Spleen (tissue), 7 donors: ENCODE measurements at regions not wholly inside any gene's neighbourhood (a gene's known extent, or its start where the extent isn't known, plus 50 kb on each side); places are given as distances from the start of the nearest gene placed in this dataset.

Experiments used
- CTCF ChIP-seq, 11 experiments: fragments of 200-600 bp in 7 of 11; fragments of 450-650 bp in 4 of 11; sonication (generic) in 4 of 11; IDR thresholded peaks in 8 of 11; conservative IDR thresholded peaks in 3 of 11; 1 replicate in 7 of 11; 2 replicates in 4 of 11; pipeline versions ENCODE4 v1.4.0 to v1.8.0; 2016 to 2021; ENCODE audit warnings: antibody characterized with exemption in 11 of 11, inconsistent platforms in 4 of 11, mild to moderate bottlenecking in 1 of 11
- POLR2A ChIP-seq, 3 donors: fragments of 450-650 bp; IDR thresholded peaks; one replicate each; pipeline ENCODE4 v1.5.1; 2017; ENCODE audit warnings: antibody characterized with exemption in 3 of 3, mild to moderate bottlenecking in 1 of 3
- donor health status: DM: no; HTN: no; CAD: no; lungs with moderate emphysema.
- donor health status: DM: no; HTN: no; CAD: no.
- donor health status: DM: no; HTN: no; CAD: no.

GRCh38 chr2:136167721-136168475 lies 49.9 kb upstream of the CXCR4 start:
- no peak for TF ChIP-seq POLR2A (IDR thresholded peaks at IDR 0.05)
- TF ChIP-seq CTCF (IDR thresholded peaks at IDR 0.05 in 8 of 11, conservative IDR thresholded peaks at IDR 0.05 in 3 of 11), result no peak
